ENCODE measurements at regions not wholly inside any gene's neighbourhood (a gene's known extent, or its start where the extent isn't known, plus 50 kb on each side); places are given as distances from the start of the nearest gene placed in this dataset.
A peak's percentile ranks its signal among the peaks of the same experiment; 100 is the strongest.

GRCh38 chr20:17875106-17875980 lies 93.3 kb downstream of the SNX5 start (continued):
- TF ChIP-seq ZBTB46 (CRISPR knock-in tag; IDR thresholded peaks at IDR 0.05; ENCODE audit: borderline replicate concordance) (peak; percentile 19; the same call in 1 of the 2 replicates), ZNF782 (CRISPR knock-in tag; IDR thresholded peaks at IDR 0.05; ENCODE audit: borderline replicate concordance) (no peak), KAT8 (CRISPR knock-in tag; IDR thresholded peaks at IDR 0.05) (peak; percentile 86), SIN3B (IDR thresholded peaks at IDR 0.05; ENCODE audit: low read length) (no peak), GTF3A (CRISPR knock-in tag; conservative IDR thresholded peaks at IDR 0.05) (no peak), TFDP2 (CRISPR knock-in tag; IDR thresholded peaks at IDR 0.05) (0 out of 2 replicates have a peak, but pooled peaks have one; percentile 21), PHF21A (CRISPR knock-in tag; IDR thresholded peaks at IDR 0.05) (peak; percentile 81), RCOR2 (CRISPR knock-in tag; IDR thresholded peaks at IDR 0.05) (peak; percentile 88; the same call in 1 of the 2 replicates), IRF9 (CRISPR knock-in tag; IDR thresholded peaks at IDR 0.05; ENCODE audit: borderline replicate concordance) (no peak), FOSL1 (CRISPR knock-in tag; IDR thresholded peaks at IDR 0.05; ENCODE audit: borderline replicate concordance) (peak; percentile 37; the same call in 1 of the 2 replicates), ATF7-NPFF (CRISPR knock-in tag; IDR thresholded peaks at IDR 0.05; ENCODE audit: low read depth) (no peak), AGO2 (optimal IDR thresholded peaks at IDR 0.05; ENCODE audit: low read depth, low read length) (no peak), ZNF883 (CRISPR knock-in tag; IDR thresholded peaks at IDR 0.05; ENCODE audit: not compliant biosample characterization) (no peak), STAT5B (CRISPR knock-in tag; IDR thresholded peaks at IDR 0.05) (0 out of 2 replicates have a peak, but pooled peaks have one; percentile 64), SMAD1 (CRISPR knock-in tag; IDR thresholded peaks at IDR 0.05; ENCODE audit: borderline replicate concordance, low read depth) (no peak), ZC3H4 (CRISPR knock-in tag; IDR thresholded peaks at IDR 0.05; ENCODE audit: borderline replicate concordance) (no peak), PBX2 (CRISPR knock-in tag; IDR thresholded peaks at IDR 0.05) (peak; percentile 43), KLF11 (CRISPR knock-in tag; IDR thresholded peaks at IDR 0.05) (0 out of 2 replicates have a peak, but pooled peaks have one; percentile 30), SRF (IDR thresholded peaks at IDR 0.05; ENCODE audit: low read depth, low read length) (no peak), PRPF4 (IDR thresholded peaks at IDR 0.05; ENCODE audit: low read depth, low read length, poor library complexity, severe bottlenecking) (peak; percentile 94), ERF (CRISPR knock-in tag; IDR thresholded peaks at IDR 0.05) (peak; percentile 69), TCF7L2 (IDR thresholded peaks at IDR 0.05; ENCODE audit: low read depth, low read length) (no peak), SMYD3 (CRISPR knock-in tag; IDR thresholded peaks at IDR 0.05) (0 out of 2 replicates have a peak, but pooled peaks have one; percentile 26), STAG1 (CRISPR knock-in tag; IDR thresholded peaks at IDR 0.05) (peak; percentile 43), GABPB1 (CRISPR knock-in tag; IDR thresholded peaks at IDR 0.05) (peak; percentile 71), PCBP2 (optimal IDR thresholded peaks at IDR 0.05; ENCODE audit: low read depth, low read length, poor library complexity, severe bottlenecking) (no peak)

Data from HepG2 (cell line).